GM21526 (cell line): ENCODE measurements at regions not wholly inside any gene's neighbourhood (a gene's known extent, or its start where the extent isn't known, plus 50 kb on each side); places are given as distances from the start of the nearest gene placed in this dataset.
"Not testable (repeated sequence)": the region's sequence is repeated elsewhere in the genome, so short reads cannot be mapped to it uniquely, and the experiment has no call there.

Source experiments
- ATAC-seq: cut with Tn5 transposase; IDR thresholded peaks from one replicate; pipeline ENCODE4 v1.9.1; 2021; ENCODE audit warnings: moderate library complexity; ENCODE audit not compliant: unreplicated experiment, low FRiP score

DNA sequence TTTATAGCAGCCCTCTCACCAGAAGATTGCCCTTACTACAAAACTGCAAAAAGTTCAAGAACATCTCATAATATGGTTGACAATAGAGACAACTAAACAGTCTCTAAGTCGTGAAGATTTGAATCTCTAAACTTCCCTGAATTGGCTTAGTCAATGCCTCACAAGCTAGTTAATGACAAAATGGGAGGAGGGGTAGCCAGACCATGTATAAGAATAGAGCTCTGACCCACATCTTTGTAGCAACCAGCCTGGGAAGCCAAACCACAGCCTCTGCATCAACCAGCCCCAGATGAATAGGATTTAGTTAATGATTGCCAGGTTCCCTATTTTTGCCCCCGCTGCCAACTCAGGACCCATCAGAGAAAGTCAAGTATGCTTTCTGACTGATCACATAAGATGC lies 1265.9 kb upstream of the PCDH10 start:
- ATAC-seq = not testable (repeated sequence)

- not testable (repeated sequence) for ATAC-seq
Measured at GRCh38 chr4:131925662-131926061, 1223.4 kb upstream of the PCDH10 start.

DNA sequence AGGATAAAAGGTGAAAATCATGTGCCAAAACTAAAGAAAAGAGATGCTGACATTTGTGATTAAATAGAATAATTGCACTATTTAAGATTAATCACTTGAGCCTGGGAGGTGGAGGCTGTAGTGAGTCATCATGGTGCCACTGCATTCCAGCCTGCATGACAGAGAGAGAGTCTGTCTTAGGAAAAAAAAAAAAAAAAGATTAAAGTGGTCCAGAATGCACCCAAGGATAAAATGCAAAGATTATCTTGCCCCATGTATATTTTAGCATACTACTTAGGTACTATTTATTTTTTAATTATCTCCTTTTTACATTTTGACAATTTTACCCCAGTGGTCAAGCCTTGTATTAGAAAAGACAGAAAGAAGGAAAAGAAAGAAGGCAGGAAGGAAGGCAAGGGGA lies 1181.4 kb upstream of the PCDH10 start:
- ATAC-seq = not testable (repeated sequence)

GRCh38 chr4:131974730-131975129 lies 1174.4 kb upstream of the PCDH10 start:
- ATAC-seq = no peak

DNA sequence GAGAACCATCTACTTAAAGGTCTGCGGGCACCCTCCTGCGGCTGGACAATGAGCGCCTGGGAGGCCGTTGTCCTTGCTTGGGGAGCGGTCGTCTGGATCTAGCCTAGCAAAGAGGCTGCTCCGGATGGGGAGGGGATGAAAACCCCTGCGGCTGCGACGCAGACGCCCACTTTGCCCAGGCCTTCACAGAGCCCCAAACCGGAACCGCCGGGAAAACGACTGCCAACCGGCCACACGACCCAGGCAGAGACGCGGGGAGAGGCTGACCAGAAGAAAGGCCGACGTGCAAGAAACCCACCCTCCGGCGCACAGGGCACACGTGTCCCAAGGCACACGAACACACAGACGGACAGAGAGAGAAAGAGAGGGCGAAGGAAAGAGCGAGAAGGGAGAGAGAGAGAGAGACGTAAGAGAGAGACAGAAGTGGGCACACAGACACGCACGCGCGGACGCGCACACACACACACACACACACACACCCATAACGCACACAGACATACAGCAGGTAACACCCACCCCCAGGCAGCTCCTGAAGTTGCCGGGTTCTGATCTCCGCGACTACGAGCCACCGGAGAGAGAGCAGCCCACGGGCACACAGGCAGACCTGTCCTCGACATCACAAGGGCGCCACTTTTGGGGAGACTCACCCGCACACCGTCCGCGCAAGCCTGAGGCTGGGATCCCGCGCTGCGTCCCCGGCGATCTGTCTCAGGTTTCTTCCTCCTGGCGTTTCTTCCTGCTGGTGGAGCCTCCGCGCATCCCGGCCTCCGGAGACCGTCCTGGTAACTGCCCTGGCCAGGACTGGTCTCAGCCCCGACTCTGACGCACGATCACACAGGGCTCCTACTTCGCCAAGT lies 1173.6 kb upstream of the PCDH10 start:
- ATAC-seq = not testable (repeated sequence)

- not testable (repeated sequence) for ATAC-seq
Measured at GRCh38 chr4:131976133-131977002, 1172.7 kb upstream of the PCDH10 start.

- no peak for ATAC-seq
Measured at GRCh38 chr4:131978120-131978519, 1171.0 kb upstream of the PCDH10 start.

GRCh38 chr4:131989576-131989975 lies 1159.5 kb upstream of the PCDH10 start:
- no peak for ATAC-seq

GRCh38 chr4:132001542-132001941 lies 1147.6 kb upstream of the PCDH10 start:
- ATAC-seq = no peak

GRCh38 chr4:132003593-132003992 lies 1145.5 kb upstream of the PCDH10 start:
- ATAC-seq = no peak

- no peak for ATAC-seq
Measured at GRCh38 chr4:132015321-132015720, 1133.8 kb upstream of the PCDH10 start.

- no peak for ATAC-seq
Measured at GRCh38 chr4:132016703-132017350, 1132.3 kb upstream of the PCDH10 start.

DNA sequence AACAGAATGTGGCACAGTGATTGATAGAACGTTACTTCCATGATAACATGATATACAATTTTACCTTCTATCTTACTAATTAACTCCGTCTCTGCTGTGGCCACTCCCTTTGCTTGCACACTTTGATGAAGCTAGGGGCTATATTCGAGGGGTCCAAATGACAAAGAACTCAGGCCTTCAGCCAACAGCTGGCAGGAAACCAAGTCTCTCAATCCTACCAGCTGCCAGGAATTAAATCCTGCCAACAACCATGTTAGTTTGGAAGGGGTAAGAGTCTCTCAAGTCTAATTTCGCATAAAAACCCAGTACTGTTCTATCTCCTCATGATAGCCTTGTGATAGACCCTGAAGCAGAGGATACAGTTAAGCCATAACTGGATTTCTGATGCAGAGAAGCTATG lies 1122.9 kb upstream of the PCDH10 start:
- ATAC-seq = no peak

DNA sequence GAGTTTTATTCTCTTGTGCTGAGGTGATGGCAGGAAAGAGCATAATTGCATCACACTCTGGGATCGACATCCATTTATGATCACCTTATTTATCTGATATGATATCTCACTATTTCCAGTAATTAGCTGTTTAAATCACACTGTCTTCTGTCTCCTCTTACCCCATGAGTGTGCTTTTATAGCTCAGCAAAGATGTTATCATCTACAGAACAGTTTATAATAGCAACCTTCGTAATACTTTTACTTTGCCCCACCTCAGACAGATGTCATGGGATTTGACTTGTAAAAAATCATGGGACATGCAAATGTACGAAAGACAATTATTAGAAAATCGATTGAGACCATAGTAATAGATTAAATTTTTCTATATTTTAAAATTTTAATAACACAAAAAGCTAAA lies 1122.3 kb upstream of the PCDH10 start:
- no peak for ATAC-seq

- ATAC-seq = no peak
Measured at GRCh38 chr4:132056496-132056895, 1092.6 kb upstream of the PCDH10 start.

DNA sequence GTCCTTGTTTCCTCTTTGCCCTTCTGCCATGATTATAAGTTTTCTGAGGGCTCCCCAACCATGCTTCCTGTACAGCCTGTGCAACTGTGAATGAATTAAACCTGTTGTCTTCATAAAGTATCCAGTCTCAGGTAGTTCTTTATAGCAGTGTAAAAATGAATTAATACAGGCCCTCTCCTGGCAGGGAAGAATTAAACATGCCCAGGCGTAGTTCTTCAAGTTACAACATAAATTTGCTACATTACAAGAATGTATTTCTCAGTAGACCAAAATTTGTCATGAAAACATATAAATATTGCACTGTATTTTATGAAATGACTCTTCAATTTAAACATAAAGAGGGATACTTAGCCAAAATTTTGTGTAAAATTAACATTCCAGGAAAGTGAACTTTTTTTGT lies 1089.9 kb upstream of the PCDH10 start:
- no peak for ATAC-seq

DNA sequence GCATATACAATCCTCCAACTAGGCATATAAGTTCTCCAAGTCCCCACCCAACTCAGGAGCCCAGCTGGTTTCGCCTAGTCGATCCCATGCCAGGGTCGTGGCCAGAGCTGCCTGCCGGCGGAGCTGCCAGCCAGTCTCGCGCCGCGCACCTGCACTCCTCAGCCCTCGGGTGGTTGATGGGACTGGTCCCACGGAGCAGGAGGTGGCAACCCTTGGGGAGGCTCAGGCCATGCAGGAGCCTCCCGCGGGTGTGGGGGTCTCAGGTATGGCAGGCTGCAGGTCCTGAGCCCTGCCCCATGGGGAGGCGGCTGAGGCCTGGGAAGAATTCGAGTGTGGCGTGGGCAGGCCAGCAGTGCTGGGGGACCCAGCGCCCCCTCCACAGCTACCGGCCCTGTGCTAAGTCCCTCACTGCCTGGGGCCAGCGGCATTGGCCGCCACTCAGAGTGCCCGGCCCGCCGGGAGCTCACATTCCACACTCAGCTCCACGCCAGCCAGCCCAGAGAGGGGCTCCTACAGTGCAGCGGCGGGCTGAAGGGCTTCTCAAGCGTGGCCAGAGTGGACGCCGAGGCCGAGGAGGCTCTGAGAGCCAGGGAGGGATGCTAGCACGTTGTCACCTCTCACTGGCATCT lies 1086.4 kb upstream of the PCDH10 start:
- no peak for ATAC-seq

- ATAC-seq = no peak
Measured at GRCh38 chr4:132063829-132064228, 1085.3 kb upstream of the PCDH10 start.

- ATAC-seq = no peak
Measured at GRCh38 chr4:132065940-132066495, 1083.1 kb upstream of the PCDH10 start.

- ATAC-seq = no peak
Measured at GRCh38 chr4:132071815-132072214, 1077.3 kb upstream of the PCDH10 start.
